AG09319 (cell line): ENCODE measurements at regions not wholly inside any gene's neighbourhood (a gene's known extent, or its start where the extent isn't known, plus 50 kb on each side); places are given as distances from the start of the nearest gene placed in this dataset.
"Not testable (repeated sequence)": the region's sequence is repeated elsewhere in the genome, so short reads cannot be mapped to it uniquely, and the experiment has no call there.

Source experiments
- DNase-seq: peaks from one replicate; pipeline ENCODE4 v3.0.0-alpha.2; 2010; ENCODE audit warnings: low read depth; ENCODE audit errors: extremely low read depth
- CTCF ChIP-seq: IDR thresholded peaks from 2 replicates; pipeline ENCODE4 v1.5.1; 2011; ENCODE audit warnings: low read depth, mild to moderate bottlenecking, inconsistent platforms, low read length, moderate library complexity

DNA sequence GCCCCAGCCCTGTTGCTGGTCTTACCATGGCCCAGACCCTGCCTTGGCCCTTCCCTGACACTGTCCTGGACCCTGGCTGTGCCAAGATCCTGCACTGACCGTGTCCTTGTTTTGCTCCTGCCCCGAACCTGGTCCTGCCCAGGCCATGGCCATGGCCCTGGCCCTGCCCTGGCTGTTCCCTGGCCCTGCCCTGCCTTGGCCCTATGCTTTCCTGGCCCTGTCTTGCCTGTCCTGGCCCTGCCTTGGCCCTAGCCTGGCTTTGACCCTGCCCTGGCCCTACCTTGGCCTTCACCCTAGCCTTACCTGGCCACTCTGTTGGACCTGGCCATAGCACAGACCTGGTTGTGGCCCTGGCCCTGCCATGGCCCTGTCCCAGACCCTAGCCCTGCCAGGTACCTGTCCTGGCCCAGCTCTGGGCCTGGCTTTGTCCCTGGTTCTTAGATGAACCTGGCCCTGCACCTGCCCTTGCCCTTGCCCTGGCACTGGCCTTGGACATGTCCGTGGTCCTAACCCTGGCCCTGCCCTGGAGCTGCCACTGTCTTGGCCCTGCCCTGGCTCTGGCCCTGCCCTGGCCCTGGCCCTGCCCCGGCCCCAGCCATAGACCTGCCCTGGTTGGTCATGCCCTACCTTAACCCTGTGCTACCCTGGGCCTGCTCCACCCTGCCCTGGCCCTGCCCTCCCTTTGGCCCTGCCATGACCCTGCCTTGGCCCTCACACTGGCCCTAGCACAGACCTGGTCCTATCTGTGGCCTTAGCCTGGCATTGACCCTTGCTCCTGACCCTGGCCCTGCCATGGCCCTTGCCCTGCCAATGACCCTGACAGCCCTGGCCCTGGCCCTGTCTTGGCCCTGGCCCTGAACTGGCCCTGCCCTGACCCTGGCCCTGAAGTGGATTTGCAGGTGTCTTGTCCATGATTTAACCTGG, 238.1 kb downstream of the GOLGA6L6 start:
- DNase-seq = not testable (repeated sequence)

DNA sequence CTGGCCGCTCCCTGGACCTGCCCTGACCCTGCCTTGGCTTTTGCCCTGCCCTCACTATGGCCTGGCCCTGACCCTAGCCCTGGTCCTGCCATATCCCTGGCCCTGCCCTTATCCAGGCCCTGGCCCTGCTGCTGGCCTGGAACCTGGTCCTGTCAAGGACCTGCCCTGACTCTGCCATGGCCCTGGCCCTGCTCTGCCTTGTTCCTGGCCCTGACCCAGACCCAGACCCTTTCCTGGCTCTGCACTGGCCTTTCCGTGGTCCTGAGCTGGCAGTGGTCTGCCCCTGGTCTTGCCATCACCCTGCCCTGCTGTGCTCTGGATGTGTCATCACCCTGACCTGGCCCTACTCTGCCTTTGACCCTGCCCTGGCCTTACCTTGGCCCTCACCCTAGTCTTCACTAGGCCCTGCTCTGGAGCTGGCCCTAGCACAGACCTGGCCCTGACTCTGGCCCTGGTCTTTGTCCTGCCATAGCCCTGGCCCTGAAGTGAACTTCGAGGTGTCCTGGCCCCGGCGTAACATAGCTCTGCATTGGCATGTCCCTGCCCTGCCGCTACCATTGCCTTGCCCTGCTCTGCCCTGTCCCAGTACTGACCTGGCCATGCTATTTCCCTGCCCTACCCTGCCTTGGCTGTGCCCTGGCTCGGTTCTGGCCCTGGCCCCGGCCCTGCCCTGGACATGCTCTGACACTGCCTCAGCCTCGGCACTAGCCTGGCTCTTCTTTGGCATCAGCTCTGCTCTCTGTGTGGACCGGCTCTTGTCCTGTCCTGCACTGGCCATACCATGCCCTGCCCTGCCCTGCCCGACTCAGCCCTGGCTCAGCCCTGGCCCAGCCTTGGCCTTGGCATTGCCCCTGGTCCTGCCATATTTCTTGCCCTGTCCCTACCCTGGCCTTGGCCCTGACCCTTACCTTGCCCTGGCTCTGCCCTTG, 239.2 kb downstream of the GOLGA6L6 start:
- not testable (repeated sequence) for DNase-seq

DNA sequence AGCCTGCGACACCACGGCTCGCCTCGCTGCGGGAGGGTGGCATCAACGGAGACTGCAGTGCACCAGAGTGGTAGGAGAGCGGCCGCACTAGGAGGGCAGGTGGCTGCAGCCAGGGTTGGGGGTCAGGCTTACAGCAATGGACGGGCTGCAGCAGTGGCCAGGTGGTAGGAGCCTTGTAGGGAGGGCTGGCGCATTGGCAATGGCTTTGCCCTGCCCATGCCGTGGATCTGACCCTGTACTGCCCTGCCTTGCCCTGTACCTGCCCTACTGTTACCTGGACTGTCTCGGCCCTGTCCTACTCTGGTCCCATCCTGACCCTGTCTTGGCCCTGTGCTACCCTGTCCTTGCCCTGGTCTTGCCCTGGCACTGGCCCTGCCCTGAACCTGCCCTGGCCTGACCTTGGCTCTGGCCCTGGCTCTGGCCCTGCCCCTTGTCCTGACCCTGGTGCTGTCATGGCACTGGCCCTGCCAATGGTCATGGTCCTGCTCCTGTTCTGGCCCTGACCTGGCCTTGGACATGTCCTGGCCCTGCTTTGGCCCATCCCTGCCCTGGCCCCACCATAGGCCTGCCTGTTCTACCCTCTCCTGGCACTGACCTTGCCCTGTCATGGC, 240.0 kb downstream of the GOLGA6L6 start:
- DNase-seq = not testable (repeated sequence)

DNA sequence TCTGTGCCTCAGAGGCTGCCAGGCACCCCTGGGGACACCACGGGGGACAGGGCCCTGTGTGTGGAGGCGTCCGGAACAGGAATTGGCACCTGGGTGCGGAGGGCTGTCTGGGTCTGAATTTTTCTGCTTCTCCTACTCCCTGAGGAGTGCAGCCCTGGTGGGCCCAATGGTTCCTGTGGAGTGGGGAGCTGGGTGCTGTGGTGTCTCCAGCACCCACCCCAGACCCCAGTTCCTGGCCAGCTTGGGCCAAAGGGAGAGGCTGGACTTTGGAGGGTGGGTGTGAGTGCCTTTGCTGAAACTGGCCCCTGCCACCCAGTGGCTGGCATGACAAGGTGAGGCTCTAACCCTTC, 240.6 kb downstream of the GOLGA6L6 start:
- not testable (repeated sequence) for DNase-seq

DNA sequence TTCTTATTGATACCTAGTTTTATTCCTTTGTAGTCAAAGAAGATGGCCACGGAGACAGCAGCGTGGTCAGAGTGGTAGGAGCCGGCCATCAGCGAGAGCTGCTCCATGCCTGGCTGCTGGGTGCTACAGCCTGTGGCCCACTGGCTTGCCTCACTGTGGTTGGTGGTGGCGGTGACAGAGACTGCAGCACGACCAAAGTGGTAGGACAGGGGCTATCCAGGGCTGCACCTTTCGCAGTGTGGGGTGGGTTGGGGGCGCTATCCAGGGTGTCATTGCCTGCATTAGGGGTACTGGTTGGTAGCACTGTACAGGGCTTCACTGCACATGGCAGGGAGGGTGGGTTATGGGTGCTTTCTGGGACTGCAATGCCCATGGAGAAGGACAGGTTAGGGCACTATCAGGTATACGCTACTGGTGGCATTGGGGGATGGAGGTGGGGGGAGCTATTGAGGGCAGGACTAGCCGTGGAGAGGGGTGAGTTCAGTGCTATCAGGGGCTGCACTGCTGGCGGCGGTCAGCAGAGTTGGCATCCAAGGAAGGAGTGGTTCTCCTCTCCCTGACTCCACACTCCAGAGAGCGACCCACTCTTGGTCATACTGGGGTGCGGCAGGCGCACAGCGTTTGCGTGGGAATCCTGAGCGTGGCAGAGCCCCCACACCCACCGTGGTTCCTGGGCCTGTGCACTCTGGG, 241.1 kb downstream of the GOLGA6L6 start:
- not testable (repeated sequence) for DNase-seq

- DNase-seq = not testable (repeated sequence)
Observed at GRCh38 chr15:20297603-20298123, 243.9 kb downstream of the GOLGA6L6 start.

DNA sequence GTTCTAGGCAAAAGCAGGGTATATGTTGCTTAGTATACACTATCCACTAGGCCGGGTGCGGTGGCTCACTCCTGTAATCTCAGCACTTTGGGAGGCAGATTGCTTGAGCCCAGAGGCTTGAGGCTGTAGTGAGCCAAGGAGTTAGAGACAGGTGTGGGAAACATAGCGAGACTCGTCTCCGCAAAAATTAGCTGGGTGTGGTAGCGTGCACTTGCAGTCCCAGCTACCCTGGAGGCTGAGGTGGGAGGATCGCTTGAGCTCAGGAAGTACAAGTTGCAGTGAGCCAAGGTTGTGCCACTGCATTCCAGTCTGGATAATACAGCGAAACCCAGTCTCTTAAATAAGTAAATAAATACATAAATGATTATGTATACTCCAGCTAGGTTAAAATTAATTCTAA, 245.3 kb downstream of the GOLGA6L6 start:
- not testable (repeated sequence) for DNase-seq

GRCh38 chr15:20295238-20295811, 246.3 kb downstream of the GOLGA6L6 start:
- DNase-seq = no peak
- TF ChIP-seq CTCF = no peak

DNA sequence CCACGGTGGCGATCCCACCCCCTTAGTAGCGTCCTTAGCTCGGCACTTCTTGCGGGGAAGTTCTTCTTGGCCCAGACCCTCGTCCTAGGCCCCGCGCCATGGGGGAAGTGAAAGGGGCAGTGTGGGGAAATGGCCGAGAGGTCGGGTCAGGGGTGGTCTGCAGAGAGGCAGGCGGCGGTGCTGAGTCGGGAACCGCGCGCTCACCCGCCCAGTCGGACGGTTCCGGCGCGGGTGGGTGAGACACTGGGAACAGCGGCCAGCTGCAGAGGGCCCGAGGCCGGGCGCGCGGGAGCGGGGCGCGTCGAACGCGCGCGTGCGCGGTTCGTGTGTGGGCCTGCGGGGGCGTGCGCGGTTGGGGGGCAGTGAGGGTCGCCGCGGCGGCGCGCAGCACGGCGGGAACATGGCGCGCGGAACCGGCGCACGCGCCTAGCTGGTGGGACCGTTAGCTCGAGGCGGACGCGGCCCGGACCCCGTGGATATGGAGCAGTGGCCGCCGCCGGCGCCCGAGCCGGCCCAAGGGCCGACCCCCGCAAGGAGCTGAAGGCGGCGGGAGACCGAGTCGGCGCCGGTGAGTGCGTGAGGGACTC, 246.9 kb downstream of the GOLGA6L6 start:
- no peak for TF ChIP-seq CTCF
- DNase-seq = no peak

- DNase-seq = not testable (repeated sequence)
Observed at GRCh38 chr15:20292422-20293005, 249.1 kb downstream of the GOLGA6L6 start.

- DNase-seq = not testable (repeated sequence)
Observed at GRCh38 chr15:20291616-20292015, 250.0 kb downstream of the GOLGA6L6 start.

- not testable (repeated sequence) for DNase-seq
Observed at GRCh38 chr15:20290606-20291005, 251.0 kb downstream of the GOLGA6L6 start.

GRCh38 chr15:20289538-20290103, 252.0 kb downstream of the GOLGA6L6 start:
- DNase-seq = not testable (repeated sequence)

DNA sequence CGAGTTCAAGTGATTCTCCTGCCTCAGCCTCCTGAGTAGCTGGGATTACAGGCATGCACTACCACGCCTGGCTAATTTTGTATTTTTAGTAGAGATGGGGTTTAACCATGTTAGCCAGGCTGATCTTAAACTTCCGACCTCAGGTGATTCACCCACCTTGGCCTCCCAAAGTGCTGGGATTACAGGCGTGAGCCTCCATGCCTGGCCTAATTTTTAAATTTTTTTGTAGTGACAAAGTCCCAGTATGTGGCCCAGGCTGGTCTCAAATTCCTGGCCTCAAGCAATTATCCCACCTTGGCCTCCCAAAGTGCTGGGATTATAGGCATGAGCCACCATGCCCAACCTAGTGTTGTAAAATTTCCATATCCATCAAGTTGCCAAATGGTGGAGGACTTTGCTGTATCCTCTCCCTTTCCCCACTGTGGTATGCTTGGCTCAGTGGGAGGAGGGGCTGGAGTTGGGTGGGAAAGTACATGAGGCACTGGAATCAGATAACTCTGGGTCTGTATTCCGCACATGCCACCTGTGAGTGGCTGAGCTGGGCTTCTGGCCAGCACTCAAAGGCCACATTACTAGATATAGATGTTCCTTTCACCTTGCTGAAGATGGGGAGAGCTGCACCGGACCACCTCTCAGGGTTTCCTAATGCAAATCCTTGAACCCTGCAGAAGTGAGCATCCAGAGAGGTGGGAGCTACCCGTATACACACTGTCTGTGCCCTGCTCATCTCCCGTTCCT, 252.6 kb downstream of the GOLGA6L6 start:
- not testable (repeated sequence) for DNase-seq

GRCh38 chr15:20286559-20286958, 255.0 kb downstream of the GOLGA6L6 start:
- not testable (repeated sequence) for DNase-seq
